HG03432 (cell line): ENCODE measurements at regions not wholly inside any gene's neighbourhood (a gene's known extent, or its start where the extent isn't known, plus 50 kb on each side); places are given as distances from the start of the nearest gene placed in this dataset.
"Not testable (repeated sequence)": the region's sequence is repeated elsewhere in the genome, so short reads cannot be mapped to it uniquely, and the experiment has no call there.

ENCODE experiments used
- ATAC-seq: cut with Tn5 transposase; IDR thresholded peaks from one replicate; pipeline ENCODE4 v1.9.1; 2021; ENCODE audit warnings: mild to moderate bottlenecking, moderate library complexity; ENCODE audit not compliant: unreplicated experiment

DNA sequence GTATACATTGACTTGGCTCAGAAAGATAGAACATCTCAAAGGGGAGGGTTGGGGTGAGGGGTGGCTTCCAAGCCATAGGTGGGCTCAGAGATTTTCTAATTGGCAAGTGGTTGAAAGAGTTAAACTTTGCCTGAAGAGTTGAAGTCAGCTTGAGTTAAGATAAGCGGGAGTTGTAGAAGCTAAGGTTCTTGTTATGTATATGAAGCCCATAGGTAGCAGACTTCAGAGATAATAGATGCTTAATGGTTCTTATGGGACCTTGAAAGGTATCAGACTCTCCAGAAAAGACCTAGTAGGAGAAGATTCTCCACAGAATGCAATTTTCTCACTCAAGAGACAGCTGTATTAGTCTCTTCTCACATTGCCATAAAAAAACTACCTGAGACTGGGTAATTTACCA is 599.1 kb upstream of the CPEB2 start:
- ATAC-seq = no peak

GRCh38 chr4:14404730-14405129 is 597.6 kb upstream of the CPEB2 start:
- ATAC-seq = no peak

GRCh38 chr4:14410516-14410915 is 591.8 kb upstream of the CPEB2 start:
- ATAC-seq = no peak

- no peak for ATAC-seq
Measured at GRCh38 chr4:14415146-14415545, 587.1 kb upstream of the CPEB2 start.

DNA sequence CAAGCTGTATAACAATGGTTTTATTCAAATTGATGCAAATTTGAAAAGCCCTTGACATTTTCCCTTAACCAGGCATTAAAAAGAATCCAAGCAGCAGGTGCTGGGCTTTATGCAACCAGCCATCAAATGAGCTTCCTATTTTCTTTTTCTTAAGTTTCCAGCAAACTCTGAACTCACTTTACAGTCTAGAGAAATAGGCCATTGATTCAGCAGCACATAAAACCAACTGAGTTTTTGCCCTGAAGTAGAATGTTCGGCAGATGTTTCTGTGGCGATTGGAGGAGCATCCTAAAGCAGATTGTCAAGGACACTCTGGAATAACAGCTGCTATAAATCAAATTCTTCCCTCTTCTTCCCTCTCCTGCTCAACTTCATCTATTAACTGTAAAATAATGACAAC is 582.8 kb upstream of the CPEB2 start:
- no peak for ATAC-seq

GRCh38 chr4:14426297-14426696 is 576.0 kb upstream of the CPEB2 start:
- not testable (repeated sequence) for ATAC-seq

DNA sequence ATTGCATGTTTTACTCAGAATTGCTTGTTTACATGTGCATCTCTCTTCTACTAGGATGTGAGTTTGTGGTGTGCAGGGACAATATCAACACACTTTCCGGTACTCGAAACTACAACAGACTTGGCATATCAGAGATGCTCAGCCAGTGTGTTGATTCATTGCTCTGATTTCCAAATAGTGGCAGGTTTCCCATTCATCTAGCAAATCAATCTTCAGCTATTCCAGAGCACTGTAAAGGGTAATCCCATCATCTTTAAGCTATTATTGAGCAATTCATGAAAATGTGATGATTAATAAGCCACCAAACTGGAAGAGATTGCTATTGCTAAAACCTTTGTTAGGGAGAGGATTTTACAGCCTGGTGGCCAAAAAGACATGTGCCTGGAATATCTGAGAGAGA is 574.2 kb upstream of the CPEB2 start:
- ATAC-seq = no peak

- peak; percentile 53 for ATAC-seq
Measured at GRCh38 chr4:14431155-14432134, 570.8 kb upstream of the CPEB2 start.

- no peak for ATAC-seq
Measured at GRCh38 chr4:14434483-14434882, 567.8 kb upstream of the CPEB2 start.

GRCh38 chr4:14434916-14435315 is 567.4 kb upstream of the CPEB2 start:
- ATAC-seq = no peak

DNA sequence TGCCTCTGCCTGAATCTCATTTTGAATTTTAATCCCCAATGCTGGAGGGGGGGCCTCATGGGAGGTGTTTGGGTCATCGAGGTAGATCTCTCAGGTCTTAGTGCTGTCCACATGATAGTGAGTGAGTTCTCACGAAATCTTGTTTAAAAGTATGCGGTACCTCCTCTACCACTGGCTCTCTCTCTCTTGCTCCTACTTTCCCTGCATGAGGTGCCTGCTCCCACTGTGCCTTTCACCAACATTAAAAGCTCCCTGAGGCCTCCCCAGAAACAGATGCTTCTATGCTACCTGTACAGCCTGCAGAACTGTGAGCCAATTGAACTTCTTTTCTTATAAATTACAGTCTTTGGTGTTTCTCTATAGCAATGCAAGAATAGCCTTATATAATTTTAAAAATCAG is 560.7 kb upstream of the CPEB2 start:
- ATAC-seq = no peak

DNA sequence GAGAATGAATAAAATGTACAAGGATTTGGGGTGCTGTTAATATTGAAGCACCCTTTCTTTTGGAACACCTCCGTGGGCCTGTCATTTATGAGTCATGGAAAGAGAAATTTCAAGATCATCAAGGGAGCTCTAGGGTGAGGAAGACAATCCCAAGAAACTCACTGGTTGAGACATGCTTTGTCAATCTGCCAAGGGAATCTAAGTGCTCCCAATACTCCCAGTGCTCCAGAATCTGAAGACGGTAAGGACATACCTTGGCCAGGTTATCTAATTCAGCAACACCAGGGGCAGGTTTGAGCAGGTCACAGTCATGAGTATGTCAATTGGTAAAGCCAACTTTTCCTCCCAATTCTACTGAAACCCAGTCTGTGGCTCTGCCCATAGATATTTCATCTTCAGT is 556.4 kb upstream of the CPEB2 start:
- no peak for ATAC-seq

GRCh38 chr4:14446311-14446710 is 556.0 kb upstream of the CPEB2 start:
- ATAC-seq = no peak

DNA sequence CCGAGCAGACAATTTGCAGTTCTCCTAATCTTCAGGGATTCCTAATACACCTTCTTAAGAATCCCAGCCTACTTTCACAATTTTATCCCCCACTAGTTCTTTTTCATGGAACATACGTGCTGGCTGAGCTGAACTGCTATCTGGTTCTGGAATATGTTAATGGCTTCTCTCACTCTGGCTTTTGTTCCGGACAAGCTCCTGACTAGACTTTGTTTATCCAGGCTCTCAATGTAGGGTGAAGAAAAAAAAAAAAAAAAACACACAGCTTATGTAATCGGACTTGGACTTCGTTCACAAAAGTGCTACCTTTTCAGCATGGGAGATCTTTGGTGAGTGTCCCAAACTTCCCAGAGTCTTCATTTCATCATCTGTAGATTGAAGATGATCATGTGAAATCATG is 555.4 kb upstream of the CPEB2 start:
- no peak for ATAC-seq

- no peak for ATAC-seq
Measured at GRCh38 chr4:14449308-14449707, 553.0 kb upstream of the CPEB2 start.

GRCh38 chr4:14452001-14452400 is 550.3 kb upstream of the CPEB2 start:
- ATAC-seq = no peak

DNA sequence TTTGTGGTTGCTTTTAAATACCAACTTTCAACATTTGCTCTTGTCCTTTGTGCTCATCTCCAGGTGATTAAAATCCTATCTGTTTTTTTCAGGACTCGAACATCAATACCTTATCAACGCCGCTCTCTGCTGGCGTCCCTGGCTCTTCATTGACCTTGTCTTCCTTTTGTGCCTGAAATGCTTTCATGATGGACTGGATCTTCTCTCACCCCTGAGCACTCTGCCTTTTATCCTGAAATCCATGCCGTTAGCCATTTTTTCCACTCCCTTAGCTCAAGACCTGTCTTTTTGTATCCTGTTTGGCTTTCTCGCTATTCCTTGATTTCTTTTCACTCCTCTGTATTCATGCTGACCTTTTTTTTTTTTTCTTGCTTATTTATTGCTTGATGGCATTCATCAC is 549.5 kb upstream of the CPEB2 start:
- ATAC-seq = no peak

DNA sequence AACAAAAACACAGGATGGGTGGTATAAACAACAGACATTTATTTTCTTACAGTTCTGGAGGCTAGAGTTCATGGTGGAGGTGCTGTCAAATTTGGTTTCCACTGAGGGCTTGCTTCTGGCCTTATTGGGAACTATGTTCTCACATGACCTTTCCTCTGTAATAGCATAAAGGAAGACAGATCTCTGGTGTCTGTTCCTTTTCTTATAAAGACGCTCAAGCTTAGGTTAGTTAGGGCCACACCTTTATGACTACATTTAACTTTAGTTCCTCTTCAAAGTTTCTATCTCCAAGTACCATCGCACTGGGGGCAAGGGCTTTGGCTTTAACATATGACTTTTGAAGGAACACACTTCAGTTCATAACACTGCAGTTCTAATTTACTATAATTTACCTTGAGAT is 543.8 kb upstream of the CPEB2 start:
- no peak for ATAC-seq

DNA sequence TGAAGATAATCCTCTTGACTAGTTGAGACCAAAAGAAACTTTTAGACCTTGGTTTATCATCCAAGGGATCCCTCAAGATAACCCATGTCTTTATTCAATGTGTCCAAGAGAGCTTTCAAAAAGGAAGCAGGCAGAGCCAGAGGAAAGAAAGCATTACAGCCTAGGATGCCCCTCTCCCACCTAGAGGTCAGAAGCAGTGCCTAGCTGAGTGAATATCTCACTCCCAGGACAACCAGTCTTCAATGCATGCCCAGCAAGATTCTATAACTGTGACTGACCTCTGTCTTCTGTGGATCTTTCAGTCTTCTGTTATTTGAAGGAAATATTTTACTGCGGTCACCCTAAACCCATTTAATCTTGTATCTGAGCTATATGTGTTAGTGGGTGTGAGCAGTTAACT is 537.2 kb upstream of the CPEB2 start:
- no peak for ATAC-seq

- no peak for ATAC-seq
Measured at GRCh38 chr4:14465507-14465906, 536.8 kb upstream of the CPEB2 start.

DNA sequence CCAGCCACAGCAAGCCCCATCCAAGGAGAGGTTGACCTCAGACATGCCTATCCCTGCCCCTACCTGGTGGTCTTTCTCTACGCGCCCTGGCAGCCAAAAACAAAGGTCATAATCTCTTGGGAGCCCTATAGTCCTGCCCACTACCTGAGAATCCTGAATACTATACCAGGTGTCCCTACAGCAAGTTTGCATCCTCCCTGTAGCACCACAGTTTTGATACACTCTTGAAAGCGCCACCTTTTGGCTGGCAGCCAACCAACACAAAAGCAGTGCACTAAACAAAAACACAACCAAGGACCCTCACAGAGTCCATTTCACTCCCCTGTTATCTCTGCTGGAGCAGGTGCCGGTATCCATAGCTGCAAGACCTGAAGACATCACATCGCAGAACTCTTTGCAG is 523.8 kb upstream of the CPEB2 start:
- no peak for ATAC-seq

DNA sequence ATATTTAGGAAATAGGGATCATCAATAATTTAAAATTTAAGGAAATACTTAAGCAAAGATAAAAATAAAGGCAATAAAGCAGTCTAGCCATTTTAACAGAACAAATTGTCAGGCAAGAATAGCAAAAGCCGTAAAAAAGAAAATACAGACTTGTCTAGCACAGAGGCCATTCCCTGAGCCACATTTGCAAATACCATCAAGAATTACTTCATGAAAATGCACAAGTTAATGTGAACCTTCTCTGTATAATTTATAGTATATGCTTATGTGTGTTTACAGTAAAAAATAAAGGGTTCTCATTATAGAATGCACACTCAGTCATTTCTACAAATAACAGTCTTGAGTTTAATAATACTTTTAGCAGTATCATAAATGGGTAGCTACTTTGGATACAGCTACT is 505.9 kb upstream of the CPEB2 start:
- no peak for ATAC-seq

DNA sequence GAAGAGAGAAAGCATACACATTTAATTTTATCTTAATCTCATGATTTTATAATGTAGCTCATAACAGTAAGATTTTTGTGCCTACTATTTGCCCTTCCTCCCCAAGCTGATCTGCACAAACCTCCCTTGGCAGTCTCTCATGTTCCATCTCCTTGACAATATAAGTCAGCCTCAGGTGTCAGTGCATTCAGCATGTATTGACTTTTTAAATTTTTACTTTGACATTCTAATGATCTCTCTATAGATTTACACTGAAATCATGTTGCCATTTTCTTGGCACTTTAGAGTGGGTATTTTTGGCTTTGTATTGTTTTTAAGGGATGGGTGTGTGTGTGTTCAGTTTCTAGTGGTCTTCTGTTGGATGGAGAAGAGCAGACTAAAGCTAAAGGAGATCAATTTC is 505.3 kb upstream of the CPEB2 start:
- no peak for ATAC-seq
